Progenitor cell of endocrine pancreas (in vitro differentiated cells): ENCODE measurements at regions not wholly inside any gene's neighbourhood (a gene's known extent, or its start where the extent isn't known, plus 50 kb on each side); places are given as distances from the start of the nearest gene placed in this dataset.

Experiments used
- DNase-seq: peaks from one replicate; pipeline ENCODE4 v3.0.0; 2021; ENCODE audit warnings: low spot score; ENCODE audit not compliant: unreplicated experiment
- H3K27ac Mint-ChIP-seq: 2 replicates; pipeline ENCODE4 v1.8.0; 2021; ENCODE audit warnings: mild to moderate bottlenecking, moderate library complexity, mixed read lengths
- H3K27me3 Mint-ChIP-seq: 2 replicates; pipeline ENCODE4 v1.8.0; 2021; ENCODE audit warnings: mixed read lengths
- H3K36me3 Mint-ChIP-seq: 2 replicates; pipeline ENCODE4 v1.8.0; 2022; ENCODE audit warnings: mixed read lengths; ENCODE audit not compliant: insufficient read depth
- H3K4me1 Mint-ChIP-seq: 2 replicates; pipeline ENCODE4 v1.8.0; 2021; ENCODE audit warnings: low read depth, mixed read lengths
- H3K4me3 Mint-ChIP-seq: 2 replicates; pipeline ENCODE4 v1.8.0; 2021; ENCODE audit warnings: low read depth, mild to moderate bottlenecking, moderate library complexity, mixed read lengths
- H3K9me3 Mint-ChIP-seq: 2 replicates; pipeline ENCODE4 v1.8.0; 2021; ENCODE audit warnings: low read depth, mixed read lengths
- CTCF ChIP-seq: fragments of 200-600 bp; sonication (generic); IDR thresholded peaks from one replicate; pipeline ENCODE4 v1.5.0; 2021; ENCODE audit warnings: antibody characterized with exemption, mild to moderate bottlenecking; ENCODE audit not compliant: unreplicated experiment

GRCh38 chr18:45480219-45481015, 134.9 kb upstream of the SLC14A2 start:
- TF ChIP-seq CTCF: no peak
- Mint-ChIP-seq H3K9me3 (peaks cover 3% of the 10 kb centered on the region), H3K4me3 (no peak overlapping the region), H3K27me3 (peaks cover 5% of the 10 kb centered on the region), H3K27ac (no peak overlapping the region), H3K36me3 (no peaks in the 10 kb centered on the region), H3K4me1 (no peaks in the 10 kb centered on the region)
- no peak for DNase-seq

GRCh38 chr18:45481821-45482220, 133.5 kb upstream of the SLC14A2 start:
- Mint-ChIP-seq H3K27ac (no peak overlapping the region), H3K9me3 (no peaks in the 10 kb centered on the region), H3K36me3 (no peaks in the 10 kb centered on the region), H3K4me1 (no peaks in the 10 kb centered on the region), H3K4me3 (no peak overlapping the region), H3K27me3 (peaks cover 2% of the 10 kb centered on the region)
- no peak for DNase-seq
- TF ChIP-seq CTCF: no peak

GRCh38 chr18:45482286-45482685, 133.0 kb upstream of the SLC14A2 start:
- H3K9me3 Mint-ChIP-seq: no peaks in the 10 kb centered on the region
- H3K4me1 Mint-ChIP-seq: no peaks in the 10 kb centered on the region
- DNase-seq: no peak
- H3K27ac Mint-ChIP-seq: no peak overlapping the region
- H3K4me3 Mint-ChIP-seq: no peak overlapping the region
- no peaks in the 10 kb centered on the region for H3K36me3 Mint-ChIP-seq
- H3K27me3 Mint-ChIP-seq: peaks cover 2% of the 10 kb centered on the region
- TF ChIP-seq CTCF: no peak

- Mint-ChIP-seq H3K27ac (no peak overlapping the region), H3K4me3 (no peak overlapping the region), H3K36me3 (no peaks in the 10 kb centered on the region), H3K4me1 (no peaks in the 10 kb centered on the region), H3K9me3 (no peaks in the 10 kb centered on the region), H3K27me3 (no peaks in the 10 kb centered on the region)
- DNase-seq: no peak
- no peak for TF ChIP-seq CTCF
These were observed 127.7 kb upstream of the SLC14A2 start for GRCh38 chr18:45487581-45487980.

- H3K27ac Mint-ChIP-seq: no peak overlapping the region
- no peaks in the 10 kb centered on the region for H3K9me3 Mint-ChIP-seq
- no peak for TF ChIP-seq CTCF
These were observed 126.6 kb upstream of the SLC14A2 start for GRCh38 chr18:45488645-45489044.

More at GRCh38 chr18:45488645-45489044, 126.6 kb upstream of the SLC14A2 start:
- Mint-ChIP-seq H3K4me3 (no peak overlapping the region), H3K36me3 (no peaks in the 10 kb centered on the region), H3K4me1 (no peaks in the 10 kb centered on the region), H3K27me3 (no peaks in the 10 kb centered on the region)
- DNase-seq: no peak
